ENCODE measurements at regions not wholly inside any gene's neighbourhood (a gene's known extent, or its start where the extent isn't known, plus 50 kb on each side); places are given as distances from the start of the nearest gene placed in this dataset.

DNA sequence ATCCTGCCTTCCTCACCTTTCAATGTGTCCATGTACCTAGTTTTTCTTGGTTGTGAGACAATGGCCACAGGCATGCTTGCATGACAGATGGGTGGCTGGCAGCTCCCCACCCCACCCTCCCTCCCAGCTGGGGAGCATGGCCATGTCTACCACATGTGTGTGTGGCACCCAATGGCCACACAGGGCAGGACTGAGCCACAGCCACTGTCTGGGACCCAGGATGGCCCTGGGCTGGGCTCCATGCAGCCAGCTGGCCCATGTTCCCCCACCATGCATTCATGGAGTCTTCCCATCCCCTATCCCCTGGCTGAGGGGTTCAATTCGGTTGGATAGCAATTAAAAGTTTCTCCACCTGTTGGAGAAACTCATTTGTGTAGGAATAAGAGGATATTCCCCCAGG lies 566.0 kb upstream of the USP15 start:
- no peak for DNase-seq

- DNase-seq = no peak
These were observed 558.7 kb upstream of the USP15 start for GRCh38 chr12:61701471-61701870.

DNA sequence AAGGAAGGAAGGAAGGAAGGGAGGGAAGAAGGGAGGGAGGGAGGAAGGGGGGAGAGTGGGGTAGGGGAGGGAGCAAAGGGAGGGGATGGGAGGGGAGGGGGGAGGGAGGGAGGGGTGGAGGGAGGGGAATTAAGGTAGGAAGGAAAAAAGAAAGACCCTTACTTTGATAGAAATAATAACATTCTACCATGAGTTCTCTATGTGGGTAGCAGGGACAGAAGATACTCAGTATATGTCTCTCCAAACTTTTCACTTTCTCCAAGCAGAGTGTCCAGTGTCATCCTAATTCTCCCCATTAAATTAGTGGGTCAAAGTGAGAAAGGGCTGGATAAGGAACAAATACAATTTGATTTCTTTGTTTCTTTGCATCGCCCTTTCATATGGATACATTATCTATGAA lies 553.4 kb upstream of the USP15 start:
- no peak for DNase-seq

GRCh38 chr12:61713121-61713520 lies 547.1 kb upstream of the USP15 start:
- DNase-seq = peak; percentile 0

GRCh38 chr12:61717986-61718385 lies 542.2 kb upstream of the USP15 start:
- DNase-seq = no peak

GRCh38 chr12:61739925-61740324 lies 520.3 kb upstream of the USP15 start:
- DNase-seq = no peak

DNA sequence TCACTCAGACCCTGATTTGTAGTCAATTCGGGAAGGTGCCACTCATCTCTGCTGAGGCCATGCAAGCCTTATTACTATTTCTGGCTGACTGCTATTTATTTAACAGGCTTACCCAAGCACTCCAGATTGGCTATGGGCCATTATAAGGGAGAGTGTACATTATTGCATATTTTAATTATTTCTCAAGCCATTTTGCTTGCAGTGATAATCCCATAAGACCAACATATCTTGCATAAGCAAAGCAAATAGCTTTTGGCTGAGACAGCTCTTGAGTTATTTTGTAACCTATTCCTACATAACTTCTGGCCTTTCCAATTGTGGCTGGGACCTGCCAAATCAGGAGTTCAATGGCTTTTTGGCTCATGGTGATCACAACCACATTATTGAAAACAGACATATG lies 509.6 kb upstream of the USP15 start:
- no peak for DNase-seq

- no peak for DNase-seq
These were observed 506.0 kb upstream of the USP15 start for GRCh38 chr12:61754214-61754613.

GRCh38 chr12:61757831-61758505 lies 502.2 kb upstream of the USP15 start:
- no peak for DNase-seq

- no peak for DNase-seq
These were observed 501.5 kb upstream of the USP15 start for GRCh38 chr12:61758661-61759060.

DNA sequence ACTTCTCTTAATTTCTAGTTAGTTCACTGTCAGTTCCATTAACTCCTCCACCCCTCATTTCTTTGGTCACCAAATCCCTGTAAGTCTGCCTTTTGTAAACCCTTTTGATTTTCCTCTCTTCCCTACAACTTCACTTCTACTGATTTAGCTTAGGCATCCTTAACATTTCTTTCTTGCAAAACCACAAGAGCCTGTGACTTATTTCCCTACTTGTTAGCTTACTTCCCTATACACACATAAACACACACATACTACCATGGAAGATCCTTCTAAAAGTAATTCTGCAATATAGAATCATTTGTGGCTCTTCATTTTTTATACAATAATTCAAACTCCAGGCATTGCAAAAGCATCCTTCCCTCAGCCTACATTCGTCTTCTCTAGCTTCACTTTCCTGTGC lies 494.3 kb upstream of the USP15 start:
- DNase-seq = peak; percentile 3

DNA sequence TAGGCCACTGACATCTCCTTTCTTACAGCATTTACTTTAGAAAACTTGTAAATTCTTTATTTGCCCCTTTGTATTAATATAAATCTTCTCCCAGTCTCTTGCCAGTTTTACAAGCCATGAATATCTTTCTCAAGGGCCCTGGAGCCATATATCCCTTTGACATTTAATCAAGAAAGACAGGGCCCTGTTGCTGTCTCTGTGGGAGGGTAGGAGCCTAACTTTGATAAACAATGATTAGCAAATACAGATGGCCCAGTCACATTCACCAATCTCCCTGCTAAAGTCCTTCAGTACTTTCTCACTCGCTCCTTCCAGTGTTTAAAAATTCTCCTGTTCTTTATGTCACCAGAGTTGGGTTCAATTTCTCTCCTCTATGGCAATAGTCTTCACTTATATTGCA lies 479.8 kb upstream of the USP15 start:
- no peak for DNase-seq

DNA sequence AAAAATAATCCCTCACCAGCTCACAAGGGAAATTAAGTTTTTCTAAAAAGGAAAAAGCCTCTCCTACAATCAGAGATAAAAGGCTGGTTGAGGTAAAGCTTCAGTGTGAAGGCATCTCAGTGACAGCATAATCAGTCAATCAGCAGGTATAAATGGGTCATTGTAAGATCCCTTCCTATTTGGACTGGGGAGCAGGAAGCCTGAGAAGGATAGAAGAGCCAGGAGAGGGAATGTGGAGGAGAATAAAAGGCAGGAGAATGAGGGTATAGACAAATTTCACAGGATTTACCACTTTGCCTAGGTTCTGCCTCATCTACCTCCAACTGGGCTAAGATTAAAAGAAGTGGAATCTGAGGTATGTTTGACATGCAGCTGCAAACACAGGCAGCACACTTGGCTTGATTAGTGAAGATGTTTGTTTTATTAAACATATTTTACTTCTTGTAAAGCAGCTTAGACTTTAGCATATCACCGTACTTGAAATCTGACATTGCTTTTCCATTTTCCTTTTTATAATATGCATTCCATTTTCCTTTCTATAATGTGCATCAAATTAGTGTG lies 479.1 kb upstream of the USP15 start:
- DNase-seq = no peak

- no peak for DNase-seq
These were observed 463.4 kb upstream of the USP15 start for GRCh38 chr12:61796846-61797245.

GRCh38 chr12:61797266-61797665 lies 462.9 kb upstream of the USP15 start:
- DNase-seq = no peak

GRCh38 chr12:61798778-61799177 lies 461.4 kb upstream of the USP15 start:
- no peak for DNase-seq

DNA sequence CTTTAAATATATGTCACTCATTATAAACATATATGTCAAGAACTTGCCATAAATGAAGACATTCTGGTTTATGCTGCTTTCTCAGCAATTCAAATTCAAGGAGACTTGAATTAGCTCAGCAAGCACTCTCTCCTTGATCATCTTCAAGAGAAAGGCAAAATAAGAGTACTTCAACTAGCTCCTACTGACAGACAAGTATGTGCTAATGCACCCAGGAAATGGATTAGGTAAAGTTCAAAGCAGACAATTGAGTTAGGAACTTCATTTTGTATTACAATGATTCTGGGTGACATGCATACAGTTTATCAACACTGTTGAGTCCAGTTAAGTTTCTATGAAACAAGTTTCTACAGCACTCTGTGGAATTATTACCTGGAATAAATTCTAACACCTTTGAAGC lies 455.9 kb upstream of the USP15 start:
- DNase-seq = no peak

DNA sequence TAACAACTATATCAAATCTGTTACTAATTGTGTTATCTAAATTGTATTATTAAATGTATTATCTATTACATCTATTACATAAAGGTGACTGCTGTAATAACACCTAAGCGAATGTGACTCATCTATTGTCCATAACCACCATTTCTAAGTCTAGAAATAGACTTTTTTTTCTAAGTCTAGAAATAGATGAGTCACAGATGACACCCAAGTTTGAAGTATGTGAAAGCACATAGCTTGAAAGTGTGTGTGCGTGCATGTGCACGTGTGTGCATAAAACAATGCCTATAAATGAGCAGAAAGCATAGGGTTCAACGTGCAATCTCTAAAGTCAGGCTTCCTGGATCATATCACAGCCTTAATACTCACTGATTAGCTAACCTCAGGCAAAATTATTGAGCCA lies 451.3 kb upstream of the USP15 start:
- DNase-seq = no peak

- no peak for DNase-seq
These were observed 449.7 kb upstream of the USP15 start for GRCh38 chr12:61810486-61810885.

DNA sequence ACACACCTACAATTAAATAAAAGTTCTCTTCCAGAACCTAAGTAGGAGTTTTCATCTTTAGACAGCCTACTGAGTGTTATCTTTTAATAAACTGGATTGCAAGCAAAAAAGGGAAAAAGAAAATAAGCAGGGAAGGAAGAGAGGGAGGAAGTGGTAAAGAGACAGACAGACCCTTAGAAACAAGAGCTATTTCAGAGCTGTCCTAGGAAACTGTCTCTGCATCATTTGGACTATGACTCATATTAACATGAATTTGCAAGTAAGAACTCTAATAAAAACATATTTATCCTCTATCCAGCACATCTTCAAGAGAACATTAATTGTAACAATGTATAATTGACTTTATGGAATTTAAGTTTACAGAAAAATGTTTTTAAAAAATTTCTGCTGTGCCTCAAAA lies 438.8 kb upstream of the USP15 start:
- no peak for DNase-seq

DNA sequence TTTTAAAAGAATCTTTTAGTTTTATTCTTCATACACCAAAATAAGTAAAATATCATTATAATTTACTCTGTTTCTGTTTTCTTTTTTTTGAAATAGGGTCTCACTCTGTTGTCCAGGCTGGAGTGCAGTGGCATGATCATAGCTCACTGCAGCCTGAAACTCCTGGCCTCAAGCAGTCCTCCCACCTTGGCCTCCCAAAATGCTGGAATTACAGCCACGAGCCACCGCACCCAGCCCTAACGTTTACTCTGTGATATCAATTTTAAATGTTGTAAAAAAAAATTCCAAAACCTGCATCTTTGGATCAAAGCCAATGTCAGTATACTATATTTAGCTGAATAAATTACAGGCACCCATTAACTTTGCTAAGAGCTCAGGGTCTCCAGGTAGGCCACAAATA lies 437.1 kb upstream of the USP15 start:
- DNase-seq = no peak

GRCh38 chr12:61846765-61847164 lies 413.4 kb upstream of the USP15 start:
- DNase-seq = peak; percentile 81

DNA sequence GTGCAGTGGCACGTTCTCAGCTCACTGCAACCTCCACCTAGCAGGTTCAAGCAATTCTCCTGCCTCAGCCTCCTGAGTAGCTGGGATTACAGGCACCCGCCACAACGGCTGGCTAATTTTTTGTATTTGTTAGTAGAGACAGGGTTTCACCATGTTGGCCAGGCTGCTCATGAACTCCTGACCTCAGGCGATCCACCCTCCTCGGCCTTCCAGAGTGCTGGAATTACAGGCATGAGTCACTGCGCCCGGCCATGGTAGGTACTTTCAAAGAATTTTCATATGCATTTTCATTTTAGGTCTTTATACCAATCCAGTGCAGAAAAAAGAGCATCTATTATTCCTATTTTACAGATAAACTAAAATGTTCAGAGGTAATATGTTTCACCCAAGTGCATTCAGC lies 411.3 kb upstream of the USP15 start:
- DNase-seq = no peak

- DNase-seq = no peak
These were observed 406.3 kb upstream of the USP15 start for GRCh38 chr12:61853945-61854344.

GRCh38 chr12:61854902-61855301 lies 405.3 kb upstream of the USP15 start:
- DNase-seq = no peak
